ENCODE measurements at regions not wholly inside any gene's neighbourhood (a gene's known extent, or its start where the extent isn't known, plus 50 kb on each side); places are given as distances from the start of the nearest gene placed in this dataset.

DNA sequence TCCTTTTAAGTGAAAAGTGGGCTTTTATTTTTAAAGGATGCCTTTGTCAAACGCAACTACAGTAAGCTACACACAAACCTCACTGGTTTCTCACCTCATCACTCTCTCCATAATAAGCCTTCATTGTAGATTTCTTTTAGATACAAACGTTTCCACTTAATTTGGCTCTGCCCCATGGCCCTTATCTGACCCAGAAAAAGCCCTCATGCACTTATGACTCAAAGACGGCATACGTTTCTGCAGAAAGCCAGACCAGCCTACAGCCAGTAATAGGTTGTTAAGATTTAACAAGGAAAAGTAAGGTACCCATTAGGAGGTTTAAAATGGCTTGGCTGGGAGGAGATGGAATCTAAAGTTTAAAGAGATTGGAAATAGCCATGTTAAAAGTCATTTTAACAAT lies 914.6 kb upstream of the INTU start:
- Histone ChIP-seq H3F3A (ENCODE audit: control insufficient read depth, insufficient read depth) (no peaks in the 10 kb centered on the region), H3K9me3 (ENCODE audit: control insufficient read depth, insufficient read depth, low read length) (no peaks in the 10 kb centered on the region), H3K36me3 (ENCODE audit: control insufficient read depth, low read length) (no peaks in the 10 kb centered on the region), H3K9me2 (replicated peaks; ENCODE audit: control insufficient read depth, low read length) (no peaks in the 10 kb centered on the region), H3K4me1 (ENCODE audit: control insufficient read depth, low read length) (no peaks in the 10 kb centered on the region), H3K27ac (ENCODE audit: low read depth, low read length) (no peak overlapping the region), H4K20me1 (ENCODE audit: control insufficient read depth, insufficient read depth, low read depth, low read length) (no peaks in the 10 kb centered on the region), H3K79me2 (ENCODE audit: control insufficient read depth, low read length) (no peaks in the 10 kb centered on the region), H3K4me3 (ENCODE audit: low read length) (no peak overlapping the region), H3K4me2 (ENCODE audit: low read length) (no peak overlapping the region), H3K27me3 (ENCODE audit: control insufficient read depth, low read length) (no peaks in the 10 kb centered on the region)
- TF ChIP-seq, protein P1, sequence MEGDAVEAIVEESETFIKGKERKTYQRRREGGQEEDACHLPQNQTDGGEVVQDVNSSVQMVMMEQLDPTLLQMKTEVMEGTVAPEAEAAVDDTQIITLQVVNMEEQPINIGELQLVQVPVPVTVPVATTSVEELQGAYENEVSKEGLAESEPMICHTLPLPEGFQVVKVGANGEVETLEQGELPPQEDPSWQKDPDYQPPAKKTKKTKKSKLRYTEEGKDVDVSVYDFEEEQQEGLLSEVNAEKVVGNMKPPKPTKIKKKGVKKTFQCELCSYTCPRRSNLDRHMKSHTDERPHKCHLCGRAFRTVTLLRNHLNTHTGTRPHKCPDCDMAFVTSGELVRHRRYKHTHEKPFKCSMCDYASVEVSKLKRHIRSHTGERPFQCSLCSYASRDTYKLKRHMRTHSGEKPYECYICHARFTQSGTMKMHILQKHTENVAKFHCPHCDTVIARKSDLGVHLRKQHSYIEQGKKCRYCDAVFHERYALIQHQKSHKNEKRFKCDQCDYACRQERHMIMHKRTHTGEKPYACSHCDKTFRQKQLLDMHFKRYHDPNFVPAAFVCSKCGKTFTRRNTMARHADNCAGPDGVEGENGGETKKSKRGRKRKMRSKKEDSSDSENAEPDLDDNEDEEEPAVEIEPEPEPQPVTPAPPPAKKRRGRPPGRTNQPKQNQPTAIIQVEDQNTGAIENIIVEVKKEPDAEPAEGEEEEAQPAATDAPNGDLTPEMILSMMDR (IDR thresholded peaks at IDR 0.05; ENCODE audit: low read depth, low read length, poor library complexity, severe bottlenecking), result no peak
- no peak for TF ChIP-seq EZH2phosphoT487 (IDR thresholded peaks at IDR 0.05; ENCODE audit: borderline replicate concordance, low read length)

DNA sequence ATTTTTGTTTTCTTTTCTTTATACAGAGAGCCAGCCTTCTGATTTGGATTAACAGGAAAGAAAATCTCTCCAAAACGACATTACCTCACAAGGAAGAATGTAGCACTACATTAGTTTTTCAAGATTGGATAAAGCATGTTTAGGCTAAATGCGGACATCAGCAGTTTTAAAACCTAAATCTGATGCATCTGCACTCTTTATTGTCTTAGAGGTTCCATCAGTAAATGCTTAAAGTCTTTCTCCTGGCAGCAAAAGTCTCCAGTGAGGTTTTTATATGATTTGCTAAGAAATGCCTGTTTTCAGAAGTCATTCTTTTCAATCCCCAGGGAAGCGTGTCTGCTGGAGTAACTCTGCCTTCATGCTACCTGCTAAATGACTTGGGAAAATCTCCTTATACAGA lies 912.9 kb upstream of the INTU start:
- H3K9me3 ChIP-seq (ENCODE audit: control insufficient read depth, insufficient read depth, low read length), result no peaks in the 10 kb centered on the region
- H3K4me3 ChIP-seq (ENCODE audit: low read length), result no peak overlapping the region
- H3K4me1 ChIP-seq (ENCODE audit: control insufficient read depth, low read length), result no peaks in the 10 kb centered on the region
- no peaks in the 10 kb centered on the region for H3K36me3 ChIP-seq (ENCODE audit: control insufficient read depth, low read length)
- no peaks in the 10 kb centered on the region for H3K9me2 ChIP-seq (replicated peaks; ENCODE audit: control insufficient read depth, low read length)
- no peak overlapping the region for H3K27ac ChIP-seq (ENCODE audit: low read depth, low read length)
- no peaks in the 10 kb centered on the region for H3F3A ChIP-seq (ENCODE audit: control insufficient read depth, insufficient read depth)
- no peaks in the 10 kb centered on the region for H3K79me2 ChIP-seq (ENCODE audit: control insufficient read depth, low read length)
- no peak for TF ChIP-seq EZH2phosphoT487 (IDR thresholded peaks at IDR 0.05; ENCODE audit: borderline replicate concordance, low read length)
- TF ChIP-seq, protein P1 (IDR thresholded peaks at IDR 0.05; ENCODE audit: low read depth, low read length, poor library complexity, severe bottlenecking), result no peak
- no peaks in the 10 kb centered on the region for H3K27me3 ChIP-seq (ENCODE audit: control insufficient read depth, low read length)
- H4K20me1 ChIP-seq (ENCODE audit: control insufficient read depth, insufficient read depth, low read depth, low read length), result no peaks in the 10 kb centered on the region
- no peak overlapping the region for H3K4me2 ChIP-seq (ENCODE audit: low read length)

DNA sequence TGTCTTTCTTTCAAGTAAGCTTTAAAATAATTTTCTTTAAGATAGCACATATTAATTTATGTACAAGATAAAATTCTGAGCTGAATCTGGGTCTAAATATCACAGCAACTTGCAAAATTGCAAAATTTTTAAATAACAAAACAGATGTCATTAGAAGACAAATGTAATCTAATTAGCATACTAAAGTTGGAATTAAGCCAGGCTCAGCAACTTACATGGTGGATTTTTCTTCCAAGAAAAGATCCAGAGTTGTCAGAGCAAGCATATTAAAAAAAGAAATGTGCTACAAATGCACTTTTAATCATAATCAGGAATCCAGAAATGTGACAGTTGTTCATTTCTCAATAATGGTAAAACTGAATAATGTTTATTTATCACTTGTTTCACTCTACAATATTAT lies 906.9 kb upstream of the INTU start:
- H3K4me1 ChIP-seq (ENCODE audit: control insufficient read depth, low read length), result no peaks in the 10 kb centered on the region
- no peaks in the 10 kb centered on the region for H3K27me3 ChIP-seq (ENCODE audit: control insufficient read depth, low read length)
- no peak overlapping the region for H3K4me3 ChIP-seq (ENCODE audit: low read length)
- no peaks in the 10 kb centered on the region for H3K36me3 ChIP-seq (ENCODE audit: control insufficient read depth, low read length)
- no peak overlapping the region for H3K27ac ChIP-seq (ENCODE audit: low read depth, low read length)
- H3K9me2 ChIP-seq (replicated peaks; ENCODE audit: control insufficient read depth, low read length), result no peaks in the 10 kb centered on the region
- H3K4me2 ChIP-seq (ENCODE audit: low read length), result no peak overlapping the region
- H3K9me3 ChIP-seq (ENCODE audit: control insufficient read depth, insufficient read depth, low read length), result no peaks in the 10 kb centered on the region
- no peaks in the 10 kb centered on the region for H3K79me2 ChIP-seq (ENCODE audit: control insufficient read depth, low read length)
- no peaks in the 10 kb centered on the region for H4K20me1 ChIP-seq (ENCODE audit: control insufficient read depth, insufficient read depth, low read depth, low read length)
- no peaks in the 10 kb centered on the region for H3F3A ChIP-seq (ENCODE audit: control insufficient read depth, insufficient read depth)
- no peak for TF ChIP-seq EZH2phosphoT487 (IDR thresholded peaks at IDR 0.05; ENCODE audit: borderline replicate concordance, low read length)
- TF ChIP-seq, protein P1 (IDR thresholded peaks at IDR 0.05; ENCODE audit: low read depth, low read length, poor library complexity, severe bottlenecking), result no peak

DNA sequence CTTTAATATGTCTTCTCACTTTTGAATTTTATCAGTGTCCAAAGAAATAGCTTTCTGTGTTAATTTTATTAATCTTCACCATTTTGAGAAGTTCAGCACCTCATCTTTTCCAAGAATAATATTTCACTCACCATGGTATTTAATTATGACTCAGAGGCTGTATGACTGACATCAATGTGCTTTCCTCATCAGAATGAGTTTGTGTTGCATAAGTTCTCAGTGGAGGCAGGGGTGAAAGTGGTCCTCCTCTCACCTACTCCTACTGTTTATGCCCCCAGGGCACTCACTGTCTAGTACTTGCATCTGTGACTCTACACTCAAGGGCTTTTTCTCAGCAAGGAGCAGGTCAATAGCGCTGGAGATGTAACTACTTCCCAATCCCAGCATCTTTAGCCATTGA lies 905.3 kb upstream of the INTU start:
- Histone ChIP-seq H3K27ac (ENCODE audit: low read depth, low read length) (no peak overlapping the region), H3K9me2 (replicated peaks; ENCODE audit: control insufficient read depth, low read length) (no peaks in the 10 kb centered on the region), H3K4me1 (ENCODE audit: control insufficient read depth, low read length) (no peaks in the 10 kb centered on the region), H4K20me1 (ENCODE audit: control insufficient read depth, insufficient read depth, low read depth, low read length) (no peaks in the 10 kb centered on the region), H3F3A (ENCODE audit: control insufficient read depth, insufficient read depth) (no peaks in the 10 kb centered on the region), H3K9me3 (ENCODE audit: control insufficient read depth, insufficient read depth, low read length) (no peaks in the 10 kb centered on the region), H3K36me3 (ENCODE audit: control insufficient read depth, low read length) (no peaks in the 10 kb centered on the region), H3K27me3 (ENCODE audit: control insufficient read depth, low read length) (no peaks in the 10 kb centered on the region), H3K79me2 (ENCODE audit: control insufficient read depth, low read length) (no peaks in the 10 kb centered on the region), H3K4me3 (ENCODE audit: low read length) (no peak overlapping the region), H3K4me2 (ENCODE audit: low read length) (no peak overlapping the region)
- no peak for TF ChIP-seq EZH2phosphoT487 (IDR thresholded peaks at IDR 0.05; ENCODE audit: borderline replicate concordance, low read length)
- TF ChIP-seq, protein P1 (IDR thresholded peaks at IDR 0.05; ENCODE audit: low read depth, low read length, poor library complexity, severe bottlenecking), result no peak
